Epithelial cell of esophagus (primary cell): ENCODE measurements at regions not wholly inside any gene's neighbourhood (a gene's known extent, or its start where the extent isn't known, plus 50 kb on each side); places are given as distances from the start of the nearest gene placed in this dataset.

Experiments used
- DNase-seq: peaks from one replicate; pipeline ENCODE4 v3.0.0; 2010; ENCODE audit warnings: low read depth
- H3K4me3 ChIP-seq: 2 replicates; pipeline ENCODE4 v1.5.1; 2011; ENCODE audit warnings: mild to moderate bottlenecking, low read length, control low read depth
- CTCF ChIP-seq: IDR thresholded peaks from 2 replicates; pipeline ENCODE4 v1.5.1; 2011; ENCODE audit warnings: low read depth, mild to moderate bottlenecking, low read length, control low read depth, inconsistent platforms; ENCODE audit not compliant: insufficient read depth; ENCODE audit errors: missing control alignments

GRCh38 chr12:65643595-65644386 lies 180.5 kb upstream of the HMGA2 start:
- TF ChIP-seq CTCF = no peak
- H3K4me3 ChIP-seq = no peak overlapping the region
- DNase-seq = peak; percentile 63

- H3K4me3 ChIP-seq = no peak overlapping the region
- no peak for TF ChIP-seq CTCF
- no peak for DNase-seq
Observed at GRCh38 chr12:65646127-65646643, 178.1 kb upstream of the HMGA2 start.

GRCh38 chr12:65647074-65647473 lies 177.2 kb upstream of the HMGA2 start:
- no peak for DNase-seq
- no peak overlapping the region for H3K4me3 ChIP-seq
- no peak for TF ChIP-seq CTCF

- no peak overlapping the region for H3K4me3 ChIP-seq
- no peak for TF ChIP-seq CTCF
- peak; percentile 77 for DNase-seq
Observed at GRCh38 chr12:65648461-65648860, 175.8 kb upstream of the HMGA2 start.

- DNase-seq = peak; percentile 99
- H3K4me3 ChIP-seq = no peak overlapping the region
- TF ChIP-seq CTCF = no peak
Observed at GRCh38 chr12:65649126-65649525, 175.2 kb upstream of the HMGA2 start.

GRCh38 chr12:65651060-65651459 lies 173.2 kb upstream of the HMGA2 start:
- no peak overlapping the region for H3K4me3 ChIP-seq
- no peak for TF ChIP-seq CTCF
- DNase-seq = no peak

GRCh38 chr12:65653321-65653720 lies 171.0 kb upstream of the HMGA2 start:
- H3K4me3 ChIP-seq = no peak overlapping the region
- TF ChIP-seq CTCF = no peak
- DNase-seq = no peak
